ENCODE measurements at regions not wholly inside any gene's neighbourhood (a gene's known extent, or its start where the extent isn't known, plus 50 kb on each side); places are given as distances from the start of the nearest gene placed in this dataset.

DNA sequence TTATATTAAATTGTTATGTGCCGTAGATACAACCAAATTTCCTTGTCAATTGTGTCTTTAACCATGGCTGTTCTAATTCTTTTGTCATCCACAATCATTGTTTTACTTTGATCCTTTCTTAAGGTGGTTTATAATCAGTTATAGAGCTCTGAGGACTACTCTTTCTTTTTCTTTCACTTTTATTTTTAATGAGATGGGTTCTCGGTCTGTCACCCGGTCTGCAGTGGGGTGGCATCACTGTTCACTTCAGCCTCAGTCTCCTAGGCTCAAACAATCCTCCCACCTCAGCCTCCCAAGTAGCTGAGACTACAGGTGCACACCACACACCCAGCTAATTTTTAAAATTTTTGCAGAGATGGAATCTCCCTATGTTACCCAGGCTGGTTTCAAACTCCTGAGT, 74.2 kb downstream of the ANXA2R start:
- Histone ChIP-seq H3K36me3 (ENCODE audit: control insufficient read depth in 1 of 2, insufficient read depth in 2 of 2, low read length in 2 of 2) (no peaks in the 10 kb centered on the region), H3K27me3 (ENCODE audit: low read depth, low read length) (peaks cover 4% of the 10 kb centered on the region), H3K9me3 (ENCODE audit: control insufficient read depth in 1 of 2, low read length in 2 of 2) (no peaks in the 10 kb centered on the region), H3K4me1 (ENCODE audit: control insufficient read depth in 1 of 2, insufficient read depth in 2 of 2, low read length in 2 of 2) (no peaks in the 10 kb centered on the region), H3K27ac (ENCODE audit: low read length) (no peak overlapping the region), H3K4me3 (ENCODE audit: low read depth in 1 of 2, low read length in 2 of 2) (no peak overlapping the region)

GRCh38 chr5:42963412-42963811, 76.7 kb downstream of the ANXA2R start:
- Histone ChIP-seq H3K36me3 (ENCODE audit: control insufficient read depth in 1 of 2, insufficient read depth in 2 of 2, low read length in 2 of 2) (no peaks in the 10 kb centered on the region), H3K9me3 (ENCODE audit: control insufficient read depth in 1 of 2, low read length in 2 of 2) (no peaks in the 10 kb centered on the region), H3K4me1 (ENCODE audit: control insufficient read depth in 1 of 2, insufficient read depth in 2 of 2, low read length in 2 of 2) (no peaks in the 10 kb centered on the region), H3K27me3 (ENCODE audit: low read depth, low read length) (peaks cover 4% of the 10 kb centered on the region), H3K27ac (ENCODE audit: low read length) (no peak overlapping the region), H3K4me3 (ENCODE audit: low read depth in 1 of 2, low read length in 2 of 2) (no peak overlapping the region)

DNA sequence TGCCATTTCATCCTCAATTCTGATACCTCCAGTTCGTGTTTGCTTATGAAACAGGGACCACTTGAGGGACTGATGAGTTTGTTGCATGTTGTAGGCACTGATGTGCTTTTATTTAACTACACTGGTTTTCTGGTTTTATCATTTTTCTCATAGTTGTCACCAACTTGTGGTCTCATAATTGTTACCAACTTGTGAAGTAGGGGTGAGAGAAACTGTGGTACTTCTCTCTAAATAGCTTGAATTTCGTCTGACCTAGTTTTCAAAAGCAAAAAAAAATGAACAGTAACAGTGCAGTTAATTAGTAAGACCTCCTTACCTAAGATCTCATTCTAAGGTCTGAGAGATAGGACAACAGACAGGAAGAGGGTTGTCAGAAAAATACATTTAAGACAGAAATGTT, 78.0 kb downstream of the ANXA2R start:
- no peaks in the 10 kb centered on the region for H3K4me1 ChIP-seq (ENCODE audit: control insufficient read depth in 1 of 2, insufficient read depth in 2 of 2, low read length in 2 of 2)
- no peak overlapping the region for H3K27ac ChIP-seq (ENCODE audit: low read length)
- no peak overlapping the region for H3K4me3 ChIP-seq (ENCODE audit: low read depth in 1 of 2, low read length in 2 of 2)
- H3K27me3 ChIP-seq (ENCODE audit: low read depth, low read length): peaks cover 4% of the 10 kb centered on the region
- no peaks in the 10 kb centered on the region for H3K36me3 ChIP-seq (ENCODE audit: control insufficient read depth in 1 of 2, insufficient read depth in 2 of 2, low read length in 2 of 2)
- no peaks in the 10 kb centered on the region for H3K9me3 ChIP-seq (ENCODE audit: control insufficient read depth in 1 of 2, low read length in 2 of 2)

- Histone ChIP-seq H3K27ac (ENCODE audit: low read length) (no peak overlapping the region), H3K9me3 (ENCODE audit: control insufficient read depth in 1 of 2, low read length in 2 of 2) (no peaks in the 10 kb centered on the region), H3K4me1 (ENCODE audit: control insufficient read depth in 1 of 2, insufficient read depth in 2 of 2, low read length in 2 of 2) (no peaks in the 10 kb centered on the region), H3K36me3 (ENCODE audit: control insufficient read depth in 1 of 2, insufficient read depth in 2 of 2, low read length in 2 of 2) (no peaks in the 10 kb centered on the region), H3K4me3 (ENCODE audit: low read depth in 1 of 2, low read length in 2 of 2) (no peak overlapping the region), H3K27me3 (ENCODE audit: low read depth, low read length) (peaks cover 6% of the 10 kb centered on the region)
Observed at GRCh38 chr5:42960506-42960905, 79.6 kb downstream of the ANXA2R start.

GRCh38 chr5:42956551-42956950, 83.6 kb downstream of the ANXA2R start:
- H3K27me3 ChIP-seq (ENCODE audit: low read depth, low read length): peaks cover 31% of the 10 kb centered on the region
- H3K4me3 ChIP-seq (ENCODE audit: low read depth in 1 of 2, low read length in 2 of 2): no peak overlapping the region
- peaks cover 0 to 8% of the 10 kb centered on the region in 2 donors for H3K4me1 ChIP-seq (ENCODE audit: control insufficient read depth in 1 of 2, insufficient read depth in 2 of 2, low read length in 2 of 2)
- no peak overlapping the region for H3K27ac ChIP-seq (ENCODE audit: low read length)
- peaks cover 5 to 6% of the 10 kb centered on the region in 2 donors for H3K9me3 ChIP-seq (ENCODE audit: control insufficient read depth in 1 of 2, low read length in 2 of 2)
- no peaks in the 10 kb centered on the region for H3K36me3 ChIP-seq (ENCODE audit: control insufficient read depth in 1 of 2, insufficient read depth in 2 of 2, low read length in 2 of 2)

DNA sequence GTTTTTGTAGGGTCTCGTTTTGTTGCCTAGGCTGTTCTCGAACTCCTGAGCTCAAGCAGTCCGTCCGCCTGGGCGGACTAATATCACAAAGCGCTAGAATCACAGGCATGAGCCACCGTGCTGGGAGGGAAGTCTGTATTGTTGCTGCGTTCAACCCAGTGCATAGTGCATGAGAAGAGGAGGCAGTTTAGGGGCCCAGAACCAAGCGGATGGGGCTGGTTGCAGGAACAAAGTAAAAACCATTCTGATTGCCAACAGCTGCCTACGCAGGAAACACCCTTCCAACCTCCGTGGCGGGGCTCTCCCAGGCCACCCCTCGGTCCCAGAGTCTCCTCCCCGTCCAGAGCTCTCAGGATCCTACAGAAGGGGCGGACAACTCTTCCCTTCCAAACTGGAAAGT, 87.1 kb downstream of the ANXA2R start:
- H3K9me3 ChIP-seq (ENCODE audit: control insufficient read depth in 1 of 2, low read length in 2 of 2): peaks cover 5 to 6% of the 10 kb centered on the region in 2 donors
- H3K36me3 ChIP-seq (ENCODE audit: control insufficient read depth in 1 of 2, insufficient read depth in 2 of 2, low read length in 2 of 2): no peaks in the 10 kb centered on the region
- H3K4me3 ChIP-seq (ENCODE audit: low read depth in 1 of 2, low read length in 2 of 2): no peak overlapping the region
- H3K27me3 ChIP-seq (ENCODE audit: low read depth, low read length): peaks cover 56% of the 10 kb centered on the region
- H3K27ac ChIP-seq (ENCODE audit: low read length): no peak overlapping the region
- peaks cover 0 to 29% of the 10 kb centered on the region in 2 donors for H3K4me1 ChIP-seq (ENCODE audit: control insufficient read depth in 1 of 2, insufficient read depth in 2 of 2, low read length in 2 of 2)

DNA sequence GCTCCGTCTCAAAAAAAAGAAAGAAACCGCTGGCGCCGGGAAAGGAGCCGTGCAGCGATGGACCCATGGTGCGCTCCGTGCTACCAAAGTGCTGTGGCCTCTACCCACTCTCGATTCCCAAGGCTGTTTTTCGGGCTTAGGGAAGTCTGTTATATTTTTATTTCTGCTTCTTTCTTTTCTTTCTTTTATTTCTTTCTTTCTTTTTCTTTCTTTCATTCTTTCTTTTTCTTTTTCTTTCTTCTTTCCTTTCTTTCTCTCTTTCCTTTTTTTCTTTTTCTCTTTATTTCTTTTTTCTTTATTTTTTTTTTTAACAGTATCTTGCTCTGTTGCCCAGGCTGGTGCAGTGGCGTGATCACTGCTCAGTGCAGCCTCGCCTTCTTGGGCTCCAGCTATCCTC, 87.5 kb downstream of the ANXA2R start:
- H3K27me3 ChIP-seq (ENCODE audit: low read depth, low read length): peaks cover 56% of the 10 kb centered on the region
- peak overlapping the region in 1 of 2 donors; percentile 63 for H3K4me3 ChIP-seq (ENCODE audit: low read depth in 1 of 2, low read length in 2 of 2)
- H3K36me3 ChIP-seq (ENCODE audit: control insufficient read depth in 1 of 2, insufficient read depth in 2 of 2, low read length in 2 of 2): no peaks in the 10 kb centered on the region
- H3K9me3 ChIP-seq (ENCODE audit: control insufficient read depth in 1 of 2, low read length in 2 of 2): peaks cover 5 to 6% of the 10 kb centered on the region in 2 donors
- no peak overlapping the region for H3K27ac ChIP-seq (ENCODE audit: low read length)
- peaks cover 0 to 29% of the 10 kb centered on the region in 2 donors for H3K4me1 ChIP-seq (ENCODE audit: control insufficient read depth in 1 of 2, insufficient read depth in 2 of 2, low read length in 2 of 2)

DNA sequence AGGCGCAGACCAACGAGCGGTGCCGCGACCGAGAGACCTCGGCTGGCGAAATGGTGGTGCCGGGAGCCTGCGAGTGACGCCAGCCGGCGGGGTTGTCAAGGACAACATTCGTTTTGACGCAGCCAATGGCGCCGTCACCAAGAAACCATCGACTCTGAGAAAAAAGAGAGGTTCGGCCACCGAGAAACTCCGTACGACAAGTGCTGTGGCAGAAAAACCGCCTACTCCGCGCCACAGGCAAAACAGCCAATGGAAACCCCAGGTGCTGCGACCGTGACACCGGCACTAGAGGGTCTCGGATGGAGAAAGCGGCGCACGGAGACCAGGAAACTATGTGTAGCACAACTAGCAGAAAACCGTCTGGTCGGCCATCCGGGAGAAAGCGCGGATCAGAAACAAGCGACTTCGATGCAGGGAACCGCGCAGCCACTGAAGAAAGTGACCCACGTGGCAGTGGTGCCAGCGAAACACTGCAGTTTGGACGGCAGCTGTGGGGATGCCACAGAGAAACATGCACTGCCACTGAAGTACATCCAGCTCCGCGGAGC, 88.8 kb downstream of the ANXA2R start:
- H3K27ac ChIP-seq (ENCODE audit: low read length): peak overlapping the region; percentile 45
- H3K27me3 ChIP-seq (ENCODE audit: low read depth, low read length): peaks cover 52% of the 10 kb centered on the region
- peak overlapping the region; percentile 63 to 65 for H3K4me3 ChIP-seq (ENCODE audit: low read depth in 1 of 2, low read length in 2 of 2)
- H3K4me1 ChIP-seq (ENCODE audit: control insufficient read depth in 1 of 2, insufficient read depth in 2 of 2, low read length in 2 of 2): peaks cover 0 to 29% of the 10 kb centered on the region in 2 donors
- peaks cover 5 to 6% of the 10 kb centered on the region in 2 donors for H3K9me3 ChIP-seq (ENCODE audit: control insufficient read depth in 1 of 2, low read length in 2 of 2)
- no peaks in the 10 kb centered on the region for H3K36me3 ChIP-seq (ENCODE audit: control insufficient read depth in 1 of 2, insufficient read depth in 2 of 2, low read length in 2 of 2)

GRCh38 chr5:42950456-42951292, 89.4 kb downstream of the ANXA2R start:
- Histone ChIP-seq H3K9me3 (ENCODE audit: control insufficient read depth in 1 of 2, low read length in 2 of 2) (peaks cover 5 to 6% of the 10 kb centered on the region in 2 donors), H3K36me3 (ENCODE audit: control insufficient read depth in 1 of 2, insufficient read depth in 2 of 2, low read length in 2 of 2) (no peaks in the 10 kb centered on the region), H3K27ac (ENCODE audit: low read length) (peak overlapping the region; percentile 80), H3K27me3 (ENCODE audit: low read depth, low read length) (peaks cover 50% of the 10 kb centered on the region), H3K4me3 (ENCODE audit: low read depth in 1 of 2, low read length in 2 of 2) (peak overlapping the region; percentile 63 to 65), H3K4me1 (ENCODE audit: control insufficient read depth in 1 of 2, insufficient read depth in 2 of 2, low read length in 2 of 2) (peaks cover 0 to 29% of the 10 kb centered on the region in 2 donors)

GRCh38 chr5:42950116-42950455, 90.0 kb downstream of the ANXA2R start:
- H3K27ac ChIP-seq (ENCODE audit: low read length): peak overlapping the region; percentile 80
- no peaks in the 10 kb centered on the region for H3K36me3 ChIP-seq (ENCODE audit: control insufficient read depth in 1 of 2, insufficient read depth in 2 of 2, low read length in 2 of 2)
- peak overlapping the region; percentile 63 to 65 for H3K4me3 ChIP-seq (ENCODE audit: low read depth in 1 of 2, low read length in 2 of 2)
- peaks cover 50% of the 10 kb centered on the region for H3K27me3 ChIP-seq (ENCODE audit: low read depth, low read length)
- peaks cover 0 to 29% of the 10 kb centered on the region in 2 donors for H3K4me1 ChIP-seq (ENCODE audit: control insufficient read depth in 1 of 2, insufficient read depth in 2 of 2, low read length in 2 of 2)
- H3K9me3 ChIP-seq (ENCODE audit: control insufficient read depth in 1 of 2, low read length in 2 of 2): peaks cover 5 to 6% of the 10 kb centered on the region in 2 donors

GRCh38 chr5:42949348-42950115, 90.6 kb downstream of the ANXA2R start:
- Histone ChIP-seq H3K9me3 (ENCODE audit: control insufficient read depth in 1 of 2, low read length in 2 of 2) (peaks cover 5 to 6% of the 10 kb centered on the region in 2 donors), H3K4me1 (ENCODE audit: control insufficient read depth in 1 of 2, insufficient read depth in 2 of 2, low read length in 2 of 2) (peaks cover 0 to 29% of the 10 kb centered on the region in 2 donors), H3K4me3 (ENCODE audit: low read depth in 1 of 2, low read length in 2 of 2) (peak overlapping the region; percentile 36 to 46), H3K36me3 (ENCODE audit: control insufficient read depth in 1 of 2, insufficient read depth in 2 of 2, low read length in 2 of 2) (no peaks in the 10 kb centered on the region), H3K27me3 (ENCODE audit: low read depth, low read length) (peaks cover 49% of the 10 kb centered on the region), H3K27ac (ENCODE audit: low read length) (peak overlapping the region; percentile 89)
